HCT116 (cell line): ENCODE measurements at regions not wholly inside any gene's neighbourhood (a gene's known extent, or its start where the extent isn't known, plus 50 kb on each side); places are given as distances from the start of the nearest gene placed in this dataset.

ENCODE experiments used
- ATAC-seq: fragments of 200-7000 bp; cut with Tn5 transposase; 2 replicates; pipeline ENCODE4 v1.9.1; 2020; ENCODE audit warnings: mild to moderate bottlenecking, moderate library complexity
- BruUV-seq: library from RNA; stranded (reverse); fragments of 400-500 nt; replicated peaks from 2 replicates; lab custom pipeline; 2021; lab: Mats Ljungman, UMichigan
- CTCF ChIA-PET: fragments of 300-600 bp; sonication (Branson Sonifier 250); formaldehyde crosslinking; loops from one replicate; lab custom pipeline; 2021; ENCODE audit warnings: antibody characterized with exemption; lab: Charles Lee
- POLR2A ChIA-PET: fragments of 300-600, 350-600 bp; sonication (Branson Sonifier 250); formaldehyde crosslinking; loops from one replicate; lab custom pipeline; 2021; ENCODE audit warnings: antibody characterized with exemption; lab: Charles Lee
- RAD21 ChIA-PET, 2 experiments: fragments of 300-600 bp; sonication (Branson Sonifier 250); formaldehyde crosslinking; loops; one replicate each; lab custom pipeline; 2023; ENCODE audit warnings: low total read pairs in 2 of 2; ENCODE audit not compliant: uncharacterized antibody in 2 of 2, unreplicated experiment in 2 of 2, low non-redundant PET in 1 of 2; lab: Charles Lee
- DNase-seq: peaks from one replicate; pipeline ENCODE4 v3.0.0-alpha.2; 2010; ENCODE audit warnings: low read depth, low spot score
- H2AFZ ChIP-seq: fragments of 200-600 bp; shearing (Covaris generic), sonication (generic); 2 replicates; pipeline ENCODE4 v1.6.1; 2017; ENCODE audit warnings: low read depth, mixed run types, mixed read lengths, antibody characterized with exemption, low read length; ENCODE audit not compliant: poor library complexity, severe bottlenecking
- H3K27ac ChIP-seq: 2 replicates; pipeline ENCODE4 v1.5.1; 2012; ENCODE audit warnings: low read depth, low read length
- H3K27me3 ChIP-seq: fragments of 200-600 bp; sonication (generic); 2 replicates; pipeline ENCODE4 v1.6.1; 2016; ENCODE audit warnings: mixed run types, low read length, mixed read lengths; ENCODE audit not compliant: insufficient read depth
- H3K36me3 ChIP-seq, 2 experiments: fragments of 200-500 bp in 1 of 2; fragments of 200-600 bp in 1 of 2; sonication (Bioruptor generic) in 1 of 2; sonication (generic) in 1 of 2; 2 replicates each; pipeline versions ENCODE4 v1.5.1 to v1.6.1; 2014 to 2016; ENCODE audit warnings: low read length in 2 of 2, inconsistent platforms in 1 of 2, mixed read lengths in 1 of 2, mixed run types in 1 of 2; ENCODE audit not compliant: insufficient read depth in 2 of 2, control insufficient read depth in 1 of 2
- H3K4me1 ChIP-seq, 2 experiments: fragments of 200-600 bp in 1 of 2; sonication (generic) in 1 of 2; 2 replicates each; pipeline versions ENCODE4 v1.5.1 to v1.6.1; 2012 to 2017; ENCODE audit warnings: low read length in 2 of 2, inconsistent platforms in 1 of 2, mild to moderate bottlenecking in 1 of 2, mixed read lengths in 1 of 2, mixed run types in 1 of 2, moderate library complexity in 1 of 2; ENCODE audit not compliant: insufficient read depth in 2 of 2, control insufficient read depth in 1 of 2
- H3K4me2 ChIP-seq: fragments of 200-600 bp; sonication (generic); 2 replicates; pipeline ENCODE4 v1.6.1; 2017; ENCODE audit warnings: mixed run types, low read length, mixed read lengths
- H3K4me3 ChIP-seq, 2 experiments: fragments of 200-600 bp in 1 of 2; sonication (generic) in 1 of 2; replicated peaks in 1 of 2; 2 replicates each; pipeline ENCODE4 v1.5.1; 2011 to 2016; ENCODE audit warnings: low read length in 2 of 2, control low read depth in 1 of 2, low read depth in 1 of 2, mild to moderate bottlenecking in 1 of 2, mixed read lengths in 1 of 2, mixed run types in 1 of 2
- H3K79me2 ChIP-seq: fragments of 200-600 bp; sonication (generic); 2 replicates; pipeline ENCODE4 v1.6.1; 2017; ENCODE audit warnings: mild to moderate bottlenecking, mixed run types, low read length, moderate library complexity, mixed read lengths; ENCODE audit not compliant: insufficient read depth
- H3K9ac ChIP-seq: fragments of 200-600 bp; sonication (generic); 2 replicates; pipeline ENCODE4 v1.6.1; 2016; ENCODE audit warnings: low read length, mixed read lengths
- H3K9me2 ChIP-seq: fragments of 200-600 bp; sonication (generic), shearing (Covaris generic); 2 replicates; pipeline ENCODE4 v1.6.1; 2017; ENCODE audit warnings: mixed run types, mild to moderate bottlenecking, moderate library complexity; ENCODE audit not compliant: insufficient read depth
- H3K9me3 ChIP-seq, 2 experiments: fragments of 200-500 bp in 1 of 2; fragments of 200-600 bp in 1 of 2; sonication (Bioruptor generic) in 1 of 2; sonication (generic) in 1 of 2; 2 replicates each; pipeline ENCODE4 v1.6.1; 2014 to 2017; ENCODE audit warnings: low read length in 2 of 2, mixed read lengths in 2 of 2, inconsistent platforms in 1 of 2, low read depth in 1 of 2, mild to moderate bottlenecking in 1 of 2, mixed run types in 1 of 2, moderate library complexity in 1 of 2; ENCODE audit not compliant: control insufficient read depth in 1 of 2, insufficient read depth in 1 of 2
- H4K20me1 ChIP-seq: fragments of 200-600 bp; sonication (generic), shearing (Covaris generic); 2 replicates; pipeline ENCODE4 v1.6.1; 2017; ENCODE audit warnings: mixed run types, mild to moderate bottlenecking, moderate library complexity; ENCODE audit not compliant: insufficient read depth
- CEBPB ChIP-seq: IDR thresholded peaks from 2 replicates; pipeline ENCODE4 v1.6.1; 2012; ENCODE audit warnings: low read depth
- ELF1 ChIP-seq: IDR thresholded peaks from 2 replicates; pipeline ENCODE4 v1.6.1; 2012; ENCODE audit warnings: low read depth, borderline replicate concordance
- EZH2 ChIP-seq: fragments of 200-600 bp; sonication (generic); IDR thresholded peaks from 2 replicates; pipeline ENCODE4 v1.6.1; 2017; ENCODE audit warnings: antibody characterized with exemption, mixed run types
- JUND ChIP-seq: IDR thresholded peaks from 2 replicates; pipeline ENCODE4 v1.6.1; 2012
- POLR2A ChIP-seq: IDR thresholded peaks from 2 replicates; pipeline ENCODE4 v1.7.0; 2011; ENCODE audit warnings: borderline replicate concordance; ENCODE audit not compliant: insufficient read depth, insufficient read length; ENCODE audit errors: extremely low read depth
- POLR2AphosphoS5 ChIP-seq: IDR thresholded peaks from 2 replicates; pipeline ENCODE4 v1.6.1; 2011; ENCODE audit warnings: mild to moderate bottlenecking, low read depth, low read length, moderate library complexity
- RAD21 ChIP-seq: IDR thresholded peaks from 2 replicates; pipeline ENCODE4 v1.6.1; 2012; ENCODE audit warnings: low read depth, mild to moderate bottlenecking
- REST ChIP-seq: IDR thresholded peaks from 2 replicates; pipeline ENCODE4 v1.6.1; 2012; ENCODE audit warnings: low read depth
- SIN3A ChIP-seq: IDR thresholded peaks from 2 replicates; pipeline ENCODE4 v1.6.1; 2012; ENCODE audit warnings: low read depth
- SP1 ChIP-seq: IDR thresholded peaks from 2 replicates; pipeline ENCODE4 v1.6.1; 2012; ENCODE audit warnings: low read depth
- ZFX ChIP-seq: fragments of 450-650 bp; IDR thresholded peaks from 2 replicates; pipeline ENCODE4 v1.6.1; 2017
- ZNF274 ChIP-seq: fragments of 200-500 bp; sonication (Bioruptor generic); IDR thresholded peaks from 2 replicates; pipeline ENCODE4 v1.6.1; 2014; ENCODE audit warnings: mild to moderate bottlenecking, low read depth, low read length, inconsistent platforms
- intact Hi-C: fragments of 100-400 bp; cut with micrococcal nuclease; formaldehyde crosslinking; loops from 2 replicates; pipeline ENCODE4 v1.10.0; 2022

GRCh38 chr21:24316277-24316922 is 1290.9 kb downstream of the MRPL39 start:
- Histone ChIP-seq H3K4me1 (no peaks in the 10 kb centered on the region), H2AFZ (no peak overlapping the region), H3K4me2 (no peak overlapping the region), H3K9ac (no peak overlapping the region), H3K9me3 (peaks cover 15 to 16% of the 10 kb centered on the region in 2 experiments; a peak in 2 of 4 replicates), H3K36me3 (no peaks in the 10 kb centered on the region), H3K27ac (no peak overlapping the region), H4K20me1 (no peaks in the 10 kb centered on the region), H3K4me3 (no peak overlapping the region), H3K79me2 (no peaks in the 10 kb centered on the region), H3K9me2 (no peaks in the 10 kb centered on the region), H3K27me3 (no peaks in the 10 kb centered on the region)
- ChIA-PET CTCF (no interaction called here), POLR2A (no interaction called here), RAD21 (no interaction called here)
- intact Hi-C loops, result no loop called here
- DNase-seq (no peak), ATAC-seq (no peak)
- TF ChIP-seq POLR2A (no peak), SIN3A (no peak), ZFX (no peak), EZH2 (no peak), RAD21 (no peak), SP1 (no peak), REST (no peak), POLR2AphosphoS5 (no peak), ZNF274 (no peak), ELF1 (no peak), CEBPB (no peak), JUND (no peak)
- BruUV-seq, result no TSS peak
